ENCODE measurements at regions not wholly inside any gene's neighbourhood (a gene's known extent, or its start where the extent isn't known, plus 50 kb on each side); places are given as distances from the start of the nearest gene placed in this dataset.

DNA sequence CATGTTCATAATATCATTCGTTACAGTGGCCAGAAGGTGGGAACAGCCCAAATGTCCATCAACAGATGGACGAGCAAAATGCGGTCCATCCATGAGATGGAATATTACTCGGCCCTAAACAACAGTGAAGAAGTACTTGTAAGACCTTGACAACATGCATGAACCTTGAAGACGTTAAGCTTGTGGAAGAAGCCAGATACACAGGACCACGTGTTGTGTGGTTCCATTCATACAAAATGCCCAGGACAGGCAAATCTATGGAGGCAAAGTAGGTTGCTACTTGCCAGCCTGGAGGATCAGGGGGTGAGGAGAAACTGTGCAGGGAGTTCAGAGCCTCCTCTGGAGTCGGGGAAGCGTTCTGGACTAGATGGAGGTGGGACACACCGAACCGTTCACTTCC is 207.1 kb downstream of the ERMARD start:
- CTCF ChIA-PET = no interaction called here
- Histone ChIP-seq H3K4me1 (ENCODE audit: insufficient read depth, low read length, poor library complexity, severe bottlenecking) (no peaks in the 10 kb centered on the region), H3K27ac (ENCODE audit: low read depth, low read length, poor library complexity, severe bottlenecking) (no peak overlapping the region), H3K27me3 (replicated peaks; ENCODE audit: insufficient read depth, low read depth, low read length, poor library complexity) (no peaks in the 10 kb centered on the region), H3K9me3 (ENCODE audit: low read depth, low read length, poor library complexity, severe bottlenecking) (no peaks in the 10 kb centered on the region), H3K36me3 (ENCODE audit: insufficient read depth, low read length, poor library complexity, severe bottlenecking) (no peaks in the 10 kb centered on the region), H3K4me3 (ENCODE audit: low read depth, low read length, poor library complexity, severe bottlenecking) (no peak overlapping the region)
- intact Hi-C loops (cut with micrococcal nuclease; ENCODE audit: unreplicated experiment) = no loop called here
- BruUV-seq (replicated peaks) = no TSS peak
- POLR2A ChIA-PET (ENCODE audit: low non-redundant PET) = no interaction called here
- DNase-seq (ENCODE audit: low spot score) = no peak
- TF ChIP-seq EZH2 (IDR thresholded peaks at IDR 0.05; ENCODE audit: borderline replicate concordance, low read depth, low read length, poor library complexity, severe bottlenecking) (no peak), CTCF (conservative IDR thresholded peaks at IDR 0.05; ENCODE audit: low read depth, low read length) (no peak)

DNA sequence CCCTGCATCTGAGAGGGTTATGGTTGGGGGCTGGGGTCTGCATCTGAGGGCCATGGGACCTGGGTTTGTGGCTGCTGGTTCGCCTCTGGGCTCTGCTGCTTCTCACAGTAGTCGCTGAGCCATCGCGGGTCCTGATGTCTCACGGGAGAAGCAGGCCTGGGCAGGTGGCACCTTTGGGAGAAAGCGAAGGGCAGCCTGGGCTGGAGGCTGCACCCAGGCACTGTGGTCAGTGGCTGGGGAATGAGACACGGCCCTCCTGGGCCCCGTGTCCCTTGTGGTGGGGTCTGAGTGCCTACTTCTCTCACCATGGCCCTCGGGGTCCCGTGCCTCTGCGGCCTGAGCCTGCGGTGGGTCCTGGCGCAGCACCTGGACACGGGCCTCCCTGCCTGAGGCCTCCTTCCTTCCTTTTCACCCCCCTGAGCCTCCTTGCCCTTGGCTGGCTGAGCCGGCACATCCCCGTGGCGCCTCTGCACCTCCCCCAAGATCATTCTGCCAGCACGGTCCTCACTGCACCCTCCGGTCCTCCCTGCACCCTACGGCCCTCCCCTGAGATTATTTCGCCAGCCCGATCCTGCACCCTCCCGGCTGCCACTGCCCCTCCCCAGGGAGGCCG is 206.0 kb downstream of the ERMARD start:
- Histone ChIP-seq H3K4me3 (ENCODE audit: low read depth, low read length, poor library complexity, severe bottlenecking) (no peak overlapping the region), H3K9me3 (ENCODE audit: low read depth, low read length, poor library complexity, severe bottlenecking) (no peaks in the 10 kb centered on the region), H3K36me3 (ENCODE audit: insufficient read depth, low read length, poor library complexity, severe bottlenecking) (no peaks in the 10 kb centered on the region), H3K27me3 (replicated peaks; ENCODE audit: insufficient read depth, low read depth, low read length, poor library complexity) (no peaks in the 10 kb centered on the region), H3K4me1 (ENCODE audit: insufficient read depth, low read length, poor library complexity, severe bottlenecking) (no peaks in the 10 kb centered on the region), H3K27ac (ENCODE audit: low read depth, low read length, poor library complexity, severe bottlenecking) (no peak overlapping the region)
- ChIA-PET POLR2A (ENCODE audit: low non-redundant PET) (no interaction called here), CTCF (no interaction called here)
- DNase-seq (ENCODE audit: low spot score) = no peak
- intact Hi-C loops (cut with micrococcal nuclease; ENCODE audit: unreplicated experiment) = no loop called here
- BruUV-seq (replicated peaks) = no TSS peak
- TF ChIP-seq EZH2 (IDR thresholded peaks at IDR 0.05; ENCODE audit: borderline replicate concordance, low read depth, low read length, poor library complexity, severe bottlenecking) (no peak), CTCF (conservative IDR thresholded peaks at IDR 0.05; ENCODE audit: low read depth, low read length) (no peak)

GRCh38 chr6:169956580-169956979 is 205.2 kb downstream of the ERMARD start:
- DNase-seq (ENCODE audit: low spot score) = no peak
- no peak for TF ChIP-seq EZH2 (IDR thresholded peaks at IDR 0.05; ENCODE audit: borderline replicate concordance, low read depth, low read length, poor library complexity, severe bottlenecking)
- no peak for TF ChIP-seq CTCF (conservative IDR thresholded peaks at IDR 0.05; ENCODE audit: low read depth, low read length)
- Histone ChIP-seq H3K27ac (ENCODE audit: low read depth, low read length, poor library complexity, severe bottlenecking) (no peak overlapping the region), H3K4me3 (ENCODE audit: low read depth, low read length, poor library complexity, severe bottlenecking) (no peak overlapping the region), H3K27me3 (replicated peaks; ENCODE audit: insufficient read depth, low read depth, low read length, poor library complexity) (no peaks in the 10 kb centered on the region), H3K9me3 (ENCODE audit: low read depth, low read length, poor library complexity, severe bottlenecking) (no peaks in the 10 kb centered on the region), H3K36me3 (ENCODE audit: insufficient read depth, low read length, poor library complexity, severe bottlenecking) (no peaks in the 10 kb centered on the region), H3K4me1 (ENCODE audit: insufficient read depth, low read length, poor library complexity, severe bottlenecking) (no peaks in the 10 kb centered on the region)
- ChIA-PET POLR2A (ENCODE audit: low non-redundant PET) (no interaction called here), CTCF (no interaction called here)
- intact Hi-C loops (cut with micrococcal nuclease; ENCODE audit: unreplicated experiment) = no loop called here
- no TSS peak for BruUV-seq (replicated peaks)
